Stomach smooth muscle (tissue), 2 donors: ENCODE measurements at regions not wholly inside any gene's neighbourhood (a gene's known extent, or its start where the extent isn't known, plus 50 kb on each side); places are given as distances from the start of the nearest gene placed in this dataset.

Experiments used
- H3K27ac ChIP-seq: one replicate; pipeline ENCODE4 v1.7.0; 2013; ENCODE audit warnings: mild to moderate bottlenecking, low read length, inconsistent platforms
- H3K27me3 ChIP-seq, 2 donors: one replicate each; pipeline ENCODE4 v1.7.0; 2013; ENCODE audit warnings: low read length in 2 of 2; ENCODE audit not compliant: insufficient read depth in 2 of 2, control insufficient read depth in 1 of 2
- H3K36me3 ChIP-seq, 2 donors: one replicate each; pipeline ENCODE4 v1.7.0; 2013; ENCODE audit warnings: low read length in 2 of 2; ENCODE audit not compliant: control insufficient read depth in 2 of 2, insufficient read depth in 2 of 2
- H3K4me1 ChIP-seq: one replicate; pipeline ENCODE4 v1.7.0; 2013; ENCODE audit warnings: low read length; ENCODE audit not compliant: control insufficient read depth, insufficient read depth
- H3K4me3 ChIP-seq, 2 donors: one replicate each; pipeline ENCODE4 v1.7.0; 2013; ENCODE audit warnings: low read length in 2 of 2
- H3K9ac ChIP-seq, 2 donors: one replicate each; pipeline ENCODE4 v1.7.0; 2013; ENCODE audit warnings: low read length in 2 of 2, mild to moderate bottlenecking in 1 of 2
- H3K9me3 ChIP-seq, 2 donors: one replicate each; pipeline ENCODE4 v1.7.0; 2013; ENCODE audit warnings: low read length in 2 of 2; ENCODE audit not compliant: control insufficient read depth in 2 of 2
- donor health status: healthy.
- donor health status: Pancreatic carcinoma.

DNA sequence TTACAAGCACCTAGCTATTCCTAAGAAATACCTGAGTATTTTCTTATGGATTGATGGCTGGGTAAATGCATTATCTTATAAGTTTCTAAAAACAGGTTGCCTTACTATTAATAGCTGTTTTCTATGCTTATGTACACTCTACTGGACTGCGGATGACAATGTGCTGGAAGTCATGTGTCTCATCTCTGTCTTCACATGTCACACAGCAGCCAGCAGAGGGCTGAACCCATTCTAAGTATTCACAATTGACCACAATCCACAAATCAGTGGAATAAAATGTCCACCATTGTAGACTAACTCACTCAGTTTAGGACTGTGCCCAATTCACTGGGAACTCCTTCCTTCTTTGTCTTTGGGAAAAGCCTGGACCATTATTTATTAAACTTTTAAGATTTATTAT lies 371.2 kb downstream of the INSIG2 start:
- no peak overlapping the region for H3K27ac ChIP-seq
- H3K4me1 ChIP-seq, result no peaks in the 10 kb centered on the region
- peaks cover 0 to 4% of the 10 kb centered on the region in 2 donors for H3K9me3 ChIP-seq
- no peak overlapping the region for H3K4me3 ChIP-seq
- no peak overlapping the region for H3K9ac ChIP-seq
- H3K36me3 ChIP-seq, result no peaks in the 10 kb centered on the region
- peaks cover 0 to 4% of the 10 kb centered on the region in 2 donors for H3K27me3 ChIP-seq

- Histone ChIP-seq H3K36me3 (no peaks in the 10 kb centered on the region), H3K4me1 (no peaks in the 10 kb centered on the region), H3K4me3 (no peak overlapping the region), H3K27me3 (peaks cover 0 to 4% of the 10 kb centered on the region in 2 donors), H3K9me3 (peaks cover 0 to 4% of the 10 kb centered on the region in 2 donors), H3K9ac (no peak overlapping the region), H3K27ac (no peak overlapping the region)
Observed at GRCh38 chr2:118457951-118458350, 369.7 kb downstream of the INSIG2 start.

GRCh38 chr2:118449401-118449800 lies 361.1 kb downstream of the INSIG2 start:
- H3K27me3 ChIP-seq, result no peaks in the 10 kb centered on the region
- H3K9ac ChIP-seq, result no peak overlapping the region
- H3K4me1 ChIP-seq, result no peaks in the 10 kb centered on the region
- no peaks in the 10 kb centered on the region for H3K36me3 ChIP-seq
- no peak overlapping the region for H3K27ac ChIP-seq
- no peaks in the 10 kb centered on the region for H3K9me3 ChIP-seq
- no peak overlapping the region for H3K4me3 ChIP-seq

- no peak overlapping the region for H3K9ac ChIP-seq
- H3K4me3 ChIP-seq, result no peak overlapping the region
- no peaks in the 10 kb centered on the region for H3K4me1 ChIP-seq
- no peaks in the 10 kb centered on the region for H3K36me3 ChIP-seq
- H3K27ac ChIP-seq, result no peak overlapping the region
- H3K27me3 ChIP-seq, result peaks cover 2 to 3% of the 10 kb centered on the region in 2 donors
- H3K9me3 ChIP-seq, result no peaks in the 10 kb centered on the region
Observed at GRCh38 chr2:118443596-118443995, 355.3 kb downstream of the INSIG2 start.

GRCh38 chr2:118442996-118443553 lies 354.8 kb downstream of the INSIG2 start:
- Histone ChIP-seq H3K9ac (no peak overlapping the region), H3K4me1 (no peaks in the 10 kb centered on the region), H3K9me3 (no peaks in the 10 kb centered on the region), H3K27ac (no peak overlapping the region), H3K27me3 (peaks cover 2 to 3% of the 10 kb centered on the region in 2 donors), H3K4me3 (no peak overlapping the region), H3K36me3 (no peaks in the 10 kb centered on the region)

DNA sequence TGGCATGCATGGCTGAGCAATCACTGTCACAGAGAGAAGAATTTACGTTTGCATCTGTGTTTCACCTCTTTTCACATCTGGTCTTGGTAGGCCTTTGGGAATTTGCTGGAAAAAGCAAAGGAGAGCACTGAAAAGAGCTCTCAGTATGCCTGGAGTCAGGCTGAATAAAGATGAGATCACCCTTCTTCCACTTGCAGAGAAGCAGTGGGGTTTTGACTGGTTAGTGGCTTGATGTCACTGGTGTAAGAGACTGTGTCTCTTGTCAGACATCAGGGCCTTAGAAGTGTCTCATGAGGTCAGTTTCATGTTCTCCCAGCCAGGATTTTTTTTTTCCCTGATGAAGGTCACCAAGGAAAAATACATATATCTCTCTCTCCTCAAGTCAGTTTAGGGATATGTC lies 353.8 kb downstream of the INSIG2 start:
- Histone ChIP-seq H3K27me3 (peaks cover 2 to 3% of the 10 kb centered on the region in 2 donors), H3K9ac (no peak overlapping the region), H3K27ac (no peak overlapping the region), H3K36me3 (no peaks in the 10 kb centered on the region), H3K4me3 (no peak overlapping the region), H3K9me3 (no peaks in the 10 kb centered on the region), H3K4me1 (no peaks in the 10 kb centered on the region)

- H3K27ac ChIP-seq, result no peak overlapping the region
- H3K9ac ChIP-seq, result no peak overlapping the region
- peaks cover 2 to 3% of the 10 kb centered on the region in 2 donors for H3K27me3 ChIP-seq
- no peaks in the 10 kb centered on the region for H3K36me3 ChIP-seq
- H3K4me3 ChIP-seq, result no peak overlapping the region
- H3K4me1 ChIP-seq, result no peaks in the 10 kb centered on the region
- H3K9me3 ChIP-seq, result no peaks in the 10 kb centered on the region
Observed at GRCh38 chr2:118440404-118441098, 352.3 kb downstream of the INSIG2 start.

- H3K36me3 ChIP-seq, result no peaks in the 10 kb centered on the region
- no peak overlapping the region for H3K9ac ChIP-seq
- H3K27me3 ChIP-seq, result peaks cover 2 to 3% of the 10 kb centered on the region in 2 donors
- H3K4me1 ChIP-seq, result no peaks in the 10 kb centered on the region
- no peak overlapping the region for H3K4me3 ChIP-seq
- no peak overlapping the region for H3K27ac ChIP-seq
- no peaks in the 10 kb centered on the region for H3K9me3 ChIP-seq
Observed at GRCh38 chr2:118437501-118437900, 349.2 kb downstream of the INSIG2 start.

- Histone ChIP-seq H3K9me3 (peaks cover 2 to 4% of the 10 kb centered on the region in 2 donors), H3K4me1 (no peaks in the 10 kb centered on the region), H3K9ac (no peak overlapping the region), H3K27me3 (peaks cover 0 to 2% of the 10 kb centered on the region in 2 donors), H3K4me3 (no peak overlapping the region), H3K36me3 (no peaks in the 10 kb centered on the region), H3K27ac (no peak overlapping the region)
Observed at GRCh38 chr2:118431997-118432396, 343.7 kb downstream of the INSIG2 start.

GRCh38 chr2:118431586-118431985 lies 343.3 kb downstream of the INSIG2 start:
- Histone ChIP-seq H3K4me1 (no peaks in the 10 kb centered on the region), H3K27me3 (peaks cover under 1 to 2% of the 10 kb centered on the region in 2 donors), H3K9ac (no peak overlapping the region), H3K9me3 (peaks cover 3 to 4% of the 10 kb centered on the region in 2 donors), H3K36me3 (no peaks in the 10 kb centered on the region), H3K4me3 (no peak overlapping the region), H3K27ac (no peak overlapping the region)

DNA sequence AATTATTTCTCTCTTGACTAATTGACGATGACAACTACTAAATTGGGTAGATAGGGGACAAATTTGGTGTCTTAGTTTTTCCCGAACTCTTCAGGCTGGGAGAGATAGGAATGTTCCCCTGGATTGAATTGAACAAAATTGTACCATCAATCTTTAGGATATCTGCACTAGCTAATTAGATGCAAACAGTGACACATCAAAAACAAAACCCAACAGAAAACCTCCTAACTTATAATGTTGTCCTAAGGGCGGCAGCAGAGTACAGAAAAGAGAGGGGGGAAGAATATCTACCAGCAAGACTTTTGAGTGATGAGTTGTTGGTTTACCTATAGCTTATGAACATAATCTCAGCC lies 342.9 kb downstream of the INSIG2 start:
- H3K27ac ChIP-seq, result no peak overlapping the region
- H3K27me3 ChIP-seq, result peaks cover 2% of the 10 kb centered on the region in 2 donors
- H3K36me3 ChIP-seq, result no peaks in the 10 kb centered on the region
- H3K9ac ChIP-seq, result no peak overlapping the region
- no peak overlapping the region for H3K4me3 ChIP-seq
- H3K4me1 ChIP-seq, result no peaks in the 10 kb centered on the region
- H3K9me3 ChIP-seq, result peaks cover 3 to 4% of the 10 kb centered on the region in 2 donors
